ENCODE measurements at regions not wholly inside any gene's neighbourhood (a gene's known extent, or its start where the extent isn't known, plus 50 kb on each side); places are given as distances from the start of the nearest gene placed in this dataset.

DNA sequence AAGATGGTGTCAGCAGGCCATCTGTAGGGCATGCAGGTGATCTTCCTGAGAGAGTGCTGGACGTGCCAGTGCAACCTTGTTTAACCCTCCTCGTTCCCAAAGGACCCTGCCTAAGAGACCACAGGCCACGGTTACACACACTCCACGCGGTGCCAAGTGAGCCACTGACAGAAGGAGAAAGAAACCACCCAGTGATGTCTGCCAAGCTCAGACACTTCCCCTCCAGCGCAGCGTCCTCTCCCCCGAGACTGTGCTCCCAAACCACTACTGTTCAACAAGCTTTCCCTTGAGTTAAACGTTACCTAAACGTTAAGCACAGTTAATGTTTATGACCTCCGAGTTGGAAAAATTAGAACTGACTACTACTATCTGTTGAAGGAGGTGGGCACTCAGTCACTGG lies 119.1 kb upstream of the NCK2 start:
- no peak for DNase-seq (ENCODE audit: low read depth in 2 of 2)

DNA sequence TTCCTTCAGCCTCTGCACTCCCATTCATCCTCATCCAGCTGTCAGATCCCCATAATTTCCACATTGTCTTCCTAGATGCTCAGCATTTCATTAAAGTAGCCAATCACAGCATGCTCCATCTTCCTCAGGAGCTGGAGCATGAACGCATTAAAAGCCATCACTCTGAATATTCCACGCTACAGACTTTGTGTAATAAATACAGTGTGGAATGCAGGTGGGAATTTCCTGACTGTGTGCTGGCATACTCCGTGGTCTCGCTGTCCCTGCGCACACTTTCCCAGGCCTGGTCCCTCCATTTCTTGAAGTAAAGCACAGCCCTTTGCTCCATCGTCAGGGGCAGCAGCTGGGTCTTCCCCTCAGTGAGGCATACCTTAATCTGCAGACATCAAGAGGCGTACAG lies 123.7 kb upstream of the NCK2 start:
- DNase-seq (ENCODE audit: low read depth in 2 of 2): no peak

DNA sequence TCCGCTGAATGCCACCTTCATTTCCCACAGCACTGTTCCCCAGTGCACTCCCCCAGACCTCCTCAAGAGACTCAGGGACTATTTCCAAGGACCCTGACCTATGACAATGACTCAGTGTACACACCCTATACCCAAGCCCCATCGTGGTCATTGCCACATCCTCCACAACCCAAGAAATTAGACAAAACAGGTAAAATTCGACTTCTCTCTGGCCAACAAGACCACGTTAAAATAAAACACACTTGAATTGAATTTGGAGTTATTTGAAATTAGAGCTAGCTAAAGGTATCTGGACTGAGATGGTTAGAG lies 126.4 kb upstream of the NCK2 start:
- DNase-seq (ENCODE audit: low read depth in 2 of 2): no peak

DNA sequence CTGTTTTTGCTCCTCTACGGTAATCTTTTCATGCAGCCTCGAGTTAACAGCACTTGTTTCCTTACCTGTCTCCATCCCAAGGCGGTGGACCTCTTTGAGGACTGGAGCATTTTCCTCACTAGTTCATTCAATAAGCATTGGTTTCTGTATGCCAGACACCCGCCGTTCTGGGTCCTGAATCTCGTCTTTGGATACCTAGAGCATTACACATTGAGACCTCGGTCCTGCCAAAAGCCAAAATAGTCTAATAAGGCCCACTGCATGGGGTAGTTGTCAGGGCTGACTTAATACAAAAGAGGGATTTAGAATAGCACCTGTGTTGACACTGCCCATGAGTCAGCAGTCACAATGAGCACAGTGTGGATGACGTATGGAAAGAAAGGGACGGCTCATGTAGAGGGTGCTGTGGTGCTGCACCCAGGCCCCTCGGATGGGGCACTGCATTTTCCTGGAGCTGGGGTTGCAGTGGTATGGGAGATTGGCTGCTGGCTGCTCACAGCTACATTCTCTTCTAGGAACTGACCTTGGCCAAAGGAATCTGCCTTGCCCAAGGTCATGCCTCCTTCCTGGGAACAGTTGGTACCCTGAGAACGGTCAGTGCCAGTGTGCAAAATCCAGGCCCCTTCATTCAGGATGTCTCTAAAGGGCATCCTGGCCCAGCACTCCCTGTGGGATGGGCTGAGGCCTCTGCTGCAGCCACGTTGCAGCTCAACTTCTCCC lies 126.9 kb upstream of the NCK2 start:
- no peak for DNase-seq (ENCODE audit: low read depth in 2 of 2)

DNA sequence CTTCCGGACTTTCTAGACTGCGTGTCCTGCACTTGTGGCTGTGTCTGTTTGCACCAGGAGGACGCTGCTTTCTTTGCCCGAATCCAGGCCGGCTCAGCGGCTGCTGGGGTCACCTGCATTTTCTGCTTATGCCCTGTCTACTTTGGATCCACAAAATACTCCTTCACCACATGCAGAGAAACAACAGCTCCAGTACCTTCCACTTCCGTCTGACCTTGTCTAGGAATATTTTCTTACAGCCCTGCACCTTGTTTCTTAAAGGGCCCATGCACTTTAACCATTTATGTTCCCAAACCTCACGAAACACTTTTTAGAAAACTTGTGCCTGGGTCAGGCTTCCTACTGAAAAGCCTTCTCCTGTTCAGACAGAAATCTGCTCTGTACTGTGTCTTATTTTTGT lies 129.4 kb upstream of the NCK2 start:
- DNase-seq (ENCODE audit: low read depth in 2 of 2): no peak

DNA sequence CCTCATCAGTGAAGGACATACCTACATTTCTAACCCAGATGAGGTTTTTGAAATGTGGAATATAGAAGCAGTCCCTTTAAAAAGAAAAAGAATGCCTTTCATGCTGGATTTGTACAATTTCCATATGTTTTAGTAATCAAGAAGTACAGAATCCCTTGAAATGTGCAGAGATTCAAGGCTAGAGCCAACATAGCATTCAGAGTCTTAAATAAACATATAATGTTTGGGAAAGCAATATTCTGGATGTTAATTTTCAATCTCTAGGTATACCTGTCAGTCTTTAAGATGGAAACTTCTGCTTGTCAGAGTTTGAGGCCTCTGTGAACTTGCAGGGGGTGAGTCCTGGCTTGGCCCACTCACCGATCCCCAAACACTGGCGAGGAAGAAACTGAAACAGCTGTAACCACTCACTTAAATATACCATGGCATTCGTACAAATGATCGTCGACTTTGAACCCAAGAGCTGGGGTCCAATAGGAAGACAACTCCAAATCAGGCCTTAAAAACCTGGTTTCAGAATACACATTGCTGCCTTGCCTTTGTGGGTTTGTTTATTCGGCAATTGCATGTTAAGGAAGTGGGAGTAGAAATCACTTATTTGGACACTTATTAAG lies 132.8 kb upstream of the NCK2 start:
- no peak for DNase-seq (ENCODE audit: low read depth in 2 of 2)

DNA sequence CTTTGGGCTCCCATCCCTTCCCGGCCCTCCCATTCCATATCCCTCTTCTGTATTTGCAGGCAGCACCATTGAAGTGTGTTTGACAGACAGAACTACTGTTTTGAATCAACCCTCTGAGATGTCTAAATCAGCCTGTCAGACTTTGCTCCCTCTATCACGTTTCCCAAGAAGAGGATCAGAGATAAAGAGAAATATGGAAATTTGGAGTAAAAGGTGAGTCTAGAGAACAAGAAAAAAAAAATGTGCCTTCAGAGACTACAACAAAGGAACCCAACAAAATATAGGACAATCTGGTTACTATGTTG lies 133.4 kb upstream of the NCK2 start:
- DNase-seq (ENCODE audit: low read depth in 2 of 2): no peak

DNA sequence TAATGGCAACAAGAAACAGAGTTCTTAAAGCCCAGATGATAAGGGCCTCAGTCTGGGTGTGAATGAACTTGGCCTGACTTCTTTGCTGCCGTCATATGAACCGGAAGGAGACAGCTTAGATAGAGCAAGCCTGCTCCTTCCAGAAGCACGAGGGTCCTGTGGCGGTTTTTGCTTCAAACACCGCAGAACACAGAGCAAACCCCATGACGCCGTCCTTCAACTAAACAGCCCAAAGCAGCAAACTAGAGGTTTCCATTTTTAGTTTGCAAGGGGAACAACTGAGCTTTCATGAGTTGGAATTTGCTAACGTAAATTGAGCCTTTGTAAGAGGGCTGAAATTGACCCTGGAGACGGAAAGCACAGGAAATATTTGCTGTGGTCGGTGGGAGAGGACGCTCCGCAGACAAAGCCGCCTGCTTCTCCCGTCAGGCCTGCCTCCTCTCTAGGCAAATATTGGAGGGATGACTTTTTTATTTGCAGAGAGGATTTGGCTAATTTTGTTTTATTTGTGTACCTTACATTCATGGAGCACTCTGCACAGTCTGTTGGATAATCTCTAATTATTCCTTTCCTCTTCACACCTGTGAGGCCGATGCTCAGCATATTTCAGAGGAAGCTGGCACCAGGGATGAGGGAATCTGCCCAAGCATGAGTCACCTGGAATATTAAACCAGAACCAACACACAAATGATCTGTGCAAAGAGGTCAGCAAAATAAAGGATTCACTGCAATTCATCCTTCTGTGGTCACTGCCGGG lies 134.0 kb upstream of the NCK2 start:
- no peak for DNase-seq (ENCODE audit: low read depth in 2 of 2)

DNA sequence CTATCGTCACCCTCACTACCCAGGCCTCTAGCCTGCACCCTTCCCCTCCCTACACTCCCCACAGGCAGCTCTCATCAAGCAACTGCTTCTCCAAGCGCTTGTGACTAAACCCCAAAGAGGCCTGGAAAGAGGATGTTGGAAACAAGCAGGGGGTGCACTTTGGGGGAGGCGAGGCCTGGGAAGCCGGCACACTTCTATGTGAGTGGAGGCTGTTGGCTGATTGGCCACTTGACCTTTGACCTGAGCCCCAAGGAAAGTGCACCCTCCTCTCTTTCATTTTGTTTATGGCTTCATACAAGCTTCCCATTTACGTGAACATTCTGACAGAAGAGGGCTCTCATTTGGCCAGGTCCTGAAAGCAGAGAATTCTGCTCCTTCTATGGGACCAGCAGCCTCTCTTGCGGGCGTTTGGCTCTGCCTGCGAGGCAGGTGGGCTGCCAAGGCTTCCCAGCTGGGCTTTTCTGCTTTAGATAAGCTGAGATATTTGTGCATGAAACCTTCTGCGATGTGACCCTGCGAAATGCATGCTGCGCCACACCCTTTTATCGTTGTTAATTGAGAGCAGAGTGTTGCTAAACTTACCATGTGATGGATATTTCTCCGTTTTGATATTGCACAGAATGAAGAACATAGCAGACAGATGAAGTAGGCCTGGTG lies 134.8 kb upstream of the NCK2 start:
- no peak for DNase-seq (ENCODE audit: low read depth in 2 of 2)

DNA sequence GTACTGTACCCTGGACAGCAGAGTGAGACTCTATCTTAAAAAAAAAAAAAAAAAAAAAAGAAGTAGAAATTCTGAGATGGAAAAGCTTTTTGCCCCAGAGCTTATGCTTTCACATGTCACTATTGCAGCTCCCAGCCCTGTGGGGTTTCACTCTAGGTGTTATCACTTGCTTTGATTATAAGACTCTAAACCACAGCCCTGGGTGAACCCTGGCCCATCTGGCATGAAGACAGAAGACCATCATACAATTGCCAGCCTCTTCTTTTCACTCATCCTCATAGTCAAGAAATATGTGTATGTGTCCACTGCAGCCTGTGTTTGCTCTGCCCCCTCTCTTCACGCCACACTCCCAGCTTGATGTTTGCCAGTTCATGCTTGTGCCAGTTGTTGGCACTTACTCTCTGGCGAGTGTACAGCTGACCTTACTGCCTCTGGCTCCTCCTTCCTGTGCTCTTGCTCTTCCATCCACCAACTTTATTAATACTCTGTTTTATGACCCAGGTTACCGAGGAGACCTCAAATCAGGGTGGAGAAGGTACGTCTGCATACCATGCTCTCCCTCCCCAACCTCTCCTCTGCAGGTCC lies 136.7 kb upstream of the NCK2 start:
- no peak for DNase-seq (ENCODE audit: low read depth in 2 of 2)

DNA sequence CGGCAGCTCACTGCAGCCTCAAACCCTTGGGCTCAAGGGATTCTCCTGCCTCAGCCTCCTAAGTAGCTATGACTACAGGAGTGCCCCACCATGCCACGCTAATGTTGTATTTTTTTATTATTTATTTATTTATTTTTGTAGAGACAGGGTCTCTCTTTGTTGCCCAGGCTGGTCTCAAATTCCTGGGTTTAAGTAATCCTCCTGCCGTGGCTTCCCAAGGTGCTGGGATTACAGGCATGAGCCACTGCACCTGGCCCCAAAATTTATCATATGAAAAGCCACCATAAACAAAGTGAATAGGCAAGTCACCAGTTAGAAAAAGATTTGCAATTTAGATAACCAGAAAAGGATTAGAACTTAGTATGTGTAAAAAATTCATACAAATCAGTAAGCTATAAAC lies 138.6 kb upstream of the NCK2 start:
- DNase-seq (ENCODE audit: low read depth in 2 of 2): no peak

DNA sequence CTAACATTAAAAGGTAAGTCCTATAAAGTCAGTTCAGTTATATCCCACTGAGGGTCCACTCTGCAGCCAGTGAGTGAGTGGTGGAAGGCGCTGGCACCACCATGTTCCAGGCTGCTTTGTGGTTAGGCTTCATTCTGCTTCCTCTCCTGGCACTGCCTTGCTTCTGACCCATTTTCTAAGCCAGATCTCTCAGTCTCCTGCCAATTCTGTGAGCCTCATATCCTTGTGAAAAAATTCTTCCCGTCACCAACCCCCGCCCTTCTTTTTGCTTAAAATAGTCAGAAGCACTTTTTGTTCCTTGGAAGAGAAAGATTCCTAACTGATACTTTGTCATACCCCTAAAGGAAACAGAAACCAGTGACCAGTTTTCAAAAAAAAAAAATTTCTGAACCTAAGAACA lies 139.8 kb upstream of the NCK2 start:
- no peak for DNase-seq (ENCODE audit: low read depth in 2 of 2)

DNA sequence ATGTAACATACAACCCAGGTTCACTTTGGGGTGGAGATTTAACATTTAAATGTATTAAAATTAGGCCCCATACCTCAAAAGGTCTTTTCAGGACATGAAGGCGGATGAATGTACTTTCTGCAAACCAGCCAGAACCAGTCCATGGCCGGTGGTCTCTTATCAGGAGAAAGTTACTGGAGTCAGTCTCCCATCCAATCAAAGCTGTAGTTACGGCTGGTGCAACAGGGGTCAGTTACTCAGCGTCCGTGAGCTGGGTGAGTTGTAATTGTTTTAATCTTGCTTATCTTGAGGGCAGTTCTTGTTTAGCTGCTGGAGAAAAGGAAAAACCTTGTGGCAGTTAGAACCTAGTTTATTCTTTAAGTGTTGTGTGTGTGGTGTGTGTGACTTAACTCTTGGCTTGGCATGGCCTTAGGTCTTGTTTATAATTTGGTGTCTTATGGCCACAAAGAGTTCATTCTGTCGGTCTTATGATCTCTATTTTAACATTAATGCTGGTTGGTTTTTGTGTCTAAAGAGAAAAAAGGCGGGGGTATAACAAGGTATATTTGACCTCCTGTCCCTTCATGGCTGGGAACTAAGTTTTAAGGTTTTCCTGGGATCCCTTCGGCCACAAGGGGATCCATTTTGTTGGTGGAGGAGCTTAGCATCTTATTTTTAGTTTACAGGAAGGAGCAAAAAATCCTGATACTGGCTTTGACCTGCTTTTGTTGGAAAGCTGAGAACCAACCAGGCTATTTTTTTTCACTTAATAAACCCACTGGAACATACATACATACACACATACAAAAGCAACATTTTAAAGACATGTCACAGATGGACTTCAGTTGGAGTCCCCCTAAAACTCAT lies 143.5 kb upstream of the NCK2 start:
- DNase-seq (ENCODE audit: low read depth in 2 of 2): no peak

DNA sequence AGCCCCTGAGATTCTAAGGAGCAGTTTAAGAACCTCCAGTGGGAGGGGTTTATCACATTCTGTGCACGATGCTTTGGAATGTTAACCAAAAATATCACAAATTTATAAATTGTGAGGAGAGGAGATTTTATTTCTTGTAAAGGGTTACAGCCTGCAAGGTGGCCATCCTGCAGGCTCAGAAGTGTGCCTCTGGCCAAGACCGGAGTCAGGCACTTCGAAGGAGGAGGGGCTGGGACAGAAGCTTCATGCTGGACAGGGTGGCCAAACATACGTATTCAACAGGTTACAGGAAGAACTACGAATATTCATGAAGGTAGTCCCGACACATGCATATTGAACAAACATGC lies 144.1 kb upstream of the NCK2 start:
- DNase-seq (ENCODE audit: low read depth in 2 of 2): no peak

DNA sequence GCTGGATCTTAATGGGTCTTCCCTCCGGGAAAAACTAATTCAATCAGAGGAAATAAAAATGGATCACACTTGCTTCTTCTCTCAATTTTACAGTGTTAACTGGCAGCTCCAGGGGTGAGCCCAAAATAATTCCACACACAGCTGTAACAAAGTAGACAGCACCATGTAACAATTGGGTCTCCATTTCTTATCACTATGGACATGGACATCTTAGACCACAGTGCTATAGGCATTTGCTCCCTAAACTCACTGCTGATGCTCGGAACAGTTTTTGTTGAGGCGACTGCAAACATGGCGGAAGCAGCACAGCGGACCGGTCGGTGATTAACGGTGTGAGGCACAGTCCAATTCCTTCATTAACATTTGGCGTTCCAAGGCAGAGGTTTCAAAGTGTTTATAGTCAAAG lies 144.7 kb upstream of the NCK2 start:
- no peak for DNase-seq (ENCODE audit: low read depth in 2 of 2)

DNA sequence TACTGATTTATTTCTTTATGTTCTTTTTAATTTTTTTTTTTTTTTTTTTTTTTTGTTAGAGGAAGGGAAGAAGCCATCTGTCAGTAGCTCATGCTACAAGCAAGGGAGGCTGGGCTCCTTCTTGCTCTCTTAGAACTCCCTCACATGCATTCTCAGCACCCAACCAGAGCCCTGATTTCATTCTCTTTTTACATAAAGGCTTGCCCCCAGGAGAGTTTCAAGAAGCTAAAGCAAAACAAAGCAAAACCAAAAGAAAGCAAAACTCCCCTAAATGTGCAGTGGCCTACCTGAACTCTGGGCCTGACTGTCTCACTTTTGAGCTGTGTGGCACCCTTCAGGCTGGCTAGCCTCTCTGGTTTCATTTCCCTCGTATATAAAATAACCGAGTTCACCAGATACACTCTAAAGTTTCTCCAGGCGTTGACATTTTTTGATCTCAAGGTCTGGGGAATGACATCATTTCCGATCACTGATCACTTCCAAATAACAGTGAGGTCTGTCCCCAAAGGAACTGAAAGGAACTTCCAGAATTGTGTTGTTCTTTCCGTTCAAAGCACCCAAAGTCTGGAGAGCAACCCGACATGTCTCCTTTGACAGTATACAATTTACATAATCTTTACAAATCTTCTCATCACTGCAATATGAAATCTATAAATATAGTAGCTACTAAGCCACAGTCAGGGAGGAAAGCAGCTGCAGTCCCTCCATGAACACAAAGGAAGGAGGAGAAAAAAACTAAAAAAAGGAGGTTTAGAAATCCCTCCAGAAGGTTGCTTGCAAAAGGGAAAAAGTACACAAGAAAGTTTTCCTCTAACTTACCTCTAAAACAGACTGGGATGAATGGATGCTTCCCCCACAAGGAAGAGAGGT lies 145.6 kb upstream of the NCK2 start:
- no peak for DNase-seq (ENCODE audit: low read depth in 2 of 2)

DNA sequence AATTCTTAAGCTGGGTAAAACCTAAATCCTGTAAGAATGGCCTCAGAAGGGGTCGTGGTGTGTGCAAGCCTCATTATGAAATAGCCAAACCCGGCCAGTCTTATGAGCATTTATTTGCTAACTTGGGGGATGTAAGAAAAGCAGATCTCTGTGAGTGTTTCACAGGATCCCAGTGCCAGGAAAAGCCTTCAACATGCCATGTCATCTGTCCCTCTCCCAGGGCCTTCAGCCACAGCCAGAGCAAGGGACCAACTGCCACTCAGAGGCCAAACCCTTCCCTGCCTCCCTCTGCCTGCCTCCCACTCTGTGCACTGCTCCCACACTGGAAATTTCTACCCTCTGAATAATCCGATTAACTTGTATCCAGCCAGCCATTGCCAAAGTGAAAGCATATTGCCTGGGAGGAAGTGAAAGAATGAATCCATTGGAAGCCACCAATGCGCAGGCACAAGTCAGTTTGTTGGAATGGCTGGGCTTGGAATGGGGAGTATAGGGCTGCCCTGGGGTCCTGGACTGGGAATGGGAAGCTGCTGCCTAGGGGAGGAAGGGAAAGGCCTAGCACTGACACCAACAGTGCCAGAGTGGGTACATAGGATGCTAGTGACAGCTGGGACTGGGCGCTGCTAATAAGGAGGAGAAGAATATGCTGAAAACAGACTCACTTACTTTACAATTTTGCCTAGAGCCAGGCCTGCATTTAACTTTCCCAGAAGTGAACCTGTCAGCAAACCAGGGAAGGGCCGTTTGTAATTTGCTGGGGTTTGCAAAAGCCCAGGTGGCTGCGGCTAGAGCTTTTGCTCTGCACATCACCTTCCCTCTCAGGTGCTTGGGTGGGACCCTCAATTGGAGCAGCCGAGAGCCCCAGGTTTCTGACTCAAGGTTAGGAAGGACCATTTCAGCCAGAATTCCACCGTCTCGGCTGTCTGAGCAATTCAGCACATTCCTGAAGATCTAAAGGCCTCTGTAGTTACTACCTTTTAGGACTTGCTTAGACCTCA lies 146.6 kb upstream of the NCK2 start:
- DNase-seq (ENCODE audit: low read depth in 2 of 2): no peak

DNA sequence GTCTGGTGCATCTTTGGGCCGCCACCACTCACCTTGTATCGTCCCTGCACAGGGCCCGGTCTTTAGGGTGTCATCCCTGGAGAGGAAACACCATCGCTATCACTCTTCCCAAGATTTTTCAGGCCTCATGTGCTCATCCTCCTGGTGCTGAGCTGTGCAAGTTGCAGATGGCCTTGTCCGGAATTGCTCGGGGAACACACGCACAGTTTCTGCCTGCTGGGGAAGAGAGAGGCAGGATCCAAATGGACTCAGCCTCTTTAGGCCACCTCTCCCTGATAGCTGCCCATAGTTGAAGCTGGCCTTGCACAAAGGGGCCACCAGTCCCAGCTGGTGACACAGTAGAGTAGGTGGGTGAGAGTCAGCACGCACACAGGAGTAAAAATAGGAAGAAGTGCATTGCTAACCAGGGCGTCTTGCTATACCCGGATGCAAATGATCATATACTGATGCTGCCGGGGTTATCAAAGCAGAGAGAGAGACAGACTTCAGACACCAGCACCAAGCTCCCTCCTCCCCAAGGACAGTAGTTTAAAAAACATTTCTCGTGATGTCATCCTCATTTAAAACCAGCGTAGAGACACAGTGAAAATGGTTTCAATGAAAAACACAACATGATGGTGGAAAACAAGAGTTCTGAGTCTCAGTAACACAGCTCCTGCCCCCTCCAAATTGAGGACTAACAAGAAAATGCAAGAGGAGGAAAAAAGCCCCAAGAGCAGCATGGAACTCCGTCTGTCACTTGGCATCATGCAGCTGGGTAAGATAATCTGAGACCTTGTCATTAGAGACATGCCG lies 147.5 kb upstream of the NCK2 start:
- DNase-seq (ENCODE audit: low read depth in 2 of 2): no peak

DNA sequence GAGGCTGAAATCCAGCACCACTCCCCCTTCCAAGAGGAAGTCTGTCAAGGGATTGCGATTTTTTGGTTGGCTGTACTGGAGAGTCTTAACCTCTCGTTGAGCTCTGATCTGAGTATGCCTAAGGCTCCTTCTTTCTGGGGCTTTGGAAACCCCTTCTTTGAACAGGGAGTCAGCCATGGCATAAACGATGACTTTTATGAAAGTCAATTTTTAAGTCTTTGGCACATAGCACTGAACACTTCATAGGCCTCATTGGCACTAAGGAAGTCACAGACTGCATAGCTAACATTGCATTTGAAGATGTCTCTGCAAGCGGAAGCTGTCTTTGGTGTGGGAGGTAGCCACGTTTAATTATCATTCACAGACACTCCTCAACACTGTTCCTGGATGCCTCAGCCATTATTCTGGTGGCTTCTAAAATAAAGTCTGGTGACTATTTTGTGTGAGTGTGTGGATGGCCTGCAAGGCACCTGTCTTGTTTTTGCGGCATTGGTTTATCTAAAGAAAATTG lies 148.2 kb upstream of the NCK2 start:
- DNase-seq (ENCODE audit: low read depth in 2 of 2): no peak
